Neural progenitor cell (in vitro differentiated cells): ENCODE measurements at regions not wholly inside any gene's neighbourhood (a gene's known extent, or its start where the extent isn't known, plus 50 kb on each side); places are given as distances from the start of the nearest gene placed in this dataset.
A peak's percentile ranks its signal among the peaks of the same experiment; 100 is the strongest.

Experiments
- DNase-seq: peaks from one replicate; pipeline ENCODE4 v3.0.0-alpha.2; 2016; ENCODE audit warnings: low spot score
- H2AFZ ChIP-seq: fragments of 200-600 bp; sonication (generic); replicated peaks from 2 replicates; pipeline ENCODE4 v1.6.1; 2016; ENCODE audit warnings: antibody characterized with exemption
- H3F3A ChIP-seq: fragments of 200-600 bp; sonication (generic); 2 replicates; pipeline ENCODE4 v1.6.1; 2016; ENCODE audit warnings: antibody characterized with exemption, low read depth
- H3K27ac ChIP-seq: fragments of 200-600 bp; sonication (generic); 2 replicates; pipeline ENCODE4 v1.5.1; 2016; ENCODE audit warnings: mild to moderate bottlenecking
- H3K27me3 ChIP-seq: fragments of 200-600 bp; sonication (generic); 2 replicates; pipeline ENCODE4 v1.6.1; 2016; ENCODE audit warnings: mild to moderate bottlenecking, moderate library complexity
- H3K36me3 ChIP-seq: fragments of 200-600 bp; sonication (generic); 2 replicates; pipeline ENCODE4 v1.5.1; 2016
- H3K4me1 ChIP-seq: fragments of 200-600 bp; sonication (generic); 2 replicates; pipeline ENCODE4 v1.6.1; 2016; ENCODE audit warnings: mixed run types
- H3K4me2 ChIP-seq: fragments of 200-600 bp; sonication (generic); 2 replicates; pipeline ENCODE4 v1.6.1; 2016
- H3K4me3 ChIP-seq: fragments of 200-600 bp; sonication (generic); 2 replicates; pipeline ENCODE4 v1.5.1; 2016
- H3K79me2 ChIP-seq: fragments of 200-600 bp; sonication (generic); 2 replicates; pipeline ENCODE4 v1.6.1; 2016; ENCODE audit warnings: low read depth
- H3K9ac ChIP-seq: fragments of 200-600 bp; sonication (generic); 2 replicates; pipeline ENCODE4 v1.6.1; 2016
- H3K9me3 ChIP-seq: fragments of 200-600 bp; sonication (generic); 2 replicates; pipeline ENCODE4 v1.5.1; 2016; ENCODE audit warnings: low read depth
- H4K20me1 ChIP-seq: fragments of 200-600 bp; sonication (generic); 2 replicates; pipeline ENCODE4 v1.6.1; 2016; ENCODE audit warnings: low read depth
- H3K27ac Mint-ChIP-seq: 3 replicates; pipeline ENCODE4 v1.8.0; 2021; ENCODE audit warnings: mixed read lengths
- H3K27me3 Mint-ChIP-seq: 2 replicates; pipeline ENCODE4 v1.8.0; 2022; ENCODE audit warnings: low read depth, mild to moderate bottlenecking, inconsistent platforms, moderate library complexity, mixed read lengths; ENCODE audit not compliant: insufficient read depth
- H3K36me3 Mint-ChIP-seq: 3 replicates; pipeline ENCODE4 v1.8.0; 2021; ENCODE audit warnings: mixed read lengths
- H3K4me1 Mint-ChIP-seq: 3 replicates; pipeline ENCODE4 v1.8.0; 2021; ENCODE audit warnings: mixed read lengths
- H3K4me3 Mint-ChIP-seq: 3 replicates; pipeline ENCODE4 v1.8.0; 2021; ENCODE audit warnings: mild to moderate bottlenecking, moderate library complexity, mixed read lengths
- H3K9me3 Mint-ChIP-seq: 3 replicates; pipeline ENCODE4 v1.8.0; 2020; ENCODE audit warnings: mixed read lengths
- EZH2 ChIP-seq: fragments of 200-600 bp; sonication (generic); IDR thresholded peaks from 2 replicates; pipeline ENCODE4 v1.6.1; 2017; ENCODE audit warnings: antibody characterized with exemption, mild to moderate bottlenecking, moderate library complexity
- EZH2phosphoT487 ChIP-seq: fragments of 200-600 bp; sonication (generic); IDR thresholded peaks from 2 replicates; pipeline ENCODE4 v1.6.1; 2017; ENCODE audit warnings: antibody characterized with exemption
- TF ChIP-seq, protein P1 (sequence below): fragments of 200-600 bp; sonication (generic); IDR thresholded peaks from 2 replicates; pipeline ENCODE4 v1.5.1; 2017; ENCODE audit warnings: antibody characterized with exemption, mild to moderate bottlenecking

- Mint-ChIP-seq H3K27ac (peak overlapping the region; percentile 13), H3K4me1 (peaks cover 46% of the 10 kb centered on the region), H3K36me3 (no peaks in the 10 kb centered on the region), H3K9me3 (peaks cover 7% of the 10 kb centered on the region), H3K27me3 (peaks cover 9% of the 10 kb centered on the region), H3K4me3 (no peak overlapping the region)
- Histone ChIP-seq H2AFZ (no peak overlapping the region), H4K20me1 (no peaks in the 10 kb centered on the region), H3K4me3 (no peak overlapping the region), H3K9me3 (no peaks in the 10 kb centered on the region), H3K27me3 (no peaks in the 10 kb centered on the region), H3K9ac (no peak overlapping the region), H3K36me3 (no peaks in the 10 kb centered on the region), H3K4me2 (no peak overlapping the region), H3F3A (peaks cover 2% of the 10 kb centered on the region), H3K27ac (no peak overlapping the region), H3K79me2 (no peaks in the 10 kb centered on the region), H3K4me1 (peaks cover 3% of the 10 kb centered on the region)
- no peak for DNase-seq
- TF ChIP-seq EZH2phosphoT487 = no peak
- no peak for TF ChIP-seq EZH2
- TF ChIP-seq, protein P1, sequence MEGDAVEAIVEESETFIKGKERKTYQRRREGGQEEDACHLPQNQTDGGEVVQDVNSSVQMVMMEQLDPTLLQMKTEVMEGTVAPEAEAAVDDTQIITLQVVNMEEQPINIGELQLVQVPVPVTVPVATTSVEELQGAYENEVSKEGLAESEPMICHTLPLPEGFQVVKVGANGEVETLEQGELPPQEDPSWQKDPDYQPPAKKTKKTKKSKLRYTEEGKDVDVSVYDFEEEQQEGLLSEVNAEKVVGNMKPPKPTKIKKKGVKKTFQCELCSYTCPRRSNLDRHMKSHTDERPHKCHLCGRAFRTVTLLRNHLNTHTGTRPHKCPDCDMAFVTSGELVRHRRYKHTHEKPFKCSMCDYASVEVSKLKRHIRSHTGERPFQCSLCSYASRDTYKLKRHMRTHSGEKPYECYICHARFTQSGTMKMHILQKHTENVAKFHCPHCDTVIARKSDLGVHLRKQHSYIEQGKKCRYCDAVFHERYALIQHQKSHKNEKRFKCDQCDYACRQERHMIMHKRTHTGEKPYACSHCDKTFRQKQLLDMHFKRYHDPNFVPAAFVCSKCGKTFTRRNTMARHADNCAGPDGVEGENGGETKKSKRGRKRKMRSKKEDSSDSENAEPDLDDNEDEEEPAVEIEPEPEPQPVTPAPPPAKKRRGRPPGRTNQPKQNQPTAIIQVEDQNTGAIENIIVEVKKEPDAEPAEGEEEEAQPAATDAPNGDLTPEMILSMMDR = no peak
Measured at GRCh38 chr6:40714143-40714542, 127.0 kb upstream of the LRFN2 start.

DNA sequence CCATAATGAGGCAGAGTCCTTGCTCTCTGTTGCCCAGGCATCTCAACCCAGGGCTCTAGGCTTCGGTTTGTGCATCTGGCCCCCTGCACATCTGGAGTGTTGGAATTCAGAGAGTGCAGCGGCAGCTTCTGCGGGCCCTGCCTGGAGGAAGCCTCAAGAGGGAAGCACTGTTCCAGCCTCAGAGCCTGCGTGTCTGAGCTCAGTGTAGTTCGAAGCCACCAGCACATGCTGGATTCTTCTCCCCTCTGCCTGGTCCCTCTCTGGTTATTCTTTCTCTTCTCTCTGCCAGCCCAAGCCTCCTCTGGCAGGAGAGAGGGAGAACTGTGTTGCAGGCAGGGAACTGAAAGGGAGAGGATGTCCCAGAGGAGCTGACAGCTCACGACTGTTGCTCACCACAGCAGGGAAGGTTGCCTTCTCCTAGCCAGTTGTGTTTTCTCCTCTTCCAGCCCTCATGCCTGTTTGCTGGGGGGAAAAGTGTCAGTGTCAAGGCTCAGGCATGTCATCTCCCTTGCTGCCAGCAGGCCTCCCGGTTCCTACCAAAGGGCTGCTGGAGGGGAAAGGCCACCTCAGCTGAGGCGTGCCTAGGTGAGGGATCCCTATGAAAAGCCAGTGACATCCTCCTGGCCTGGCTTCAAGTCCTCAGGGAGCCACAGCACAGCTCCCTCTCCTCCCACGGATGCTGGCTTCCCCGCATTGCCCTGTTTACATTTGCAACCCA is 126.0 kb upstream of the LRFN2 start:
- H4K20me1 ChIP-seq = no peaks in the 10 kb centered on the region
- DNase-seq = peak; percentile 48
- H3K27ac Mint-ChIP-seq = no peak overlapping the region
- no peaks in the 10 kb centered on the region for H3K4me1 ChIP-seq
- TF ChIP-seq, protein P1 = peak; percentile 26
- no peak for TF ChIP-seq EZH2
- TF ChIP-seq EZH2phosphoT487 = no peak
- H3K27ac ChIP-seq = no peak overlapping the region
- peaks cover 42% of the 10 kb centered on the region for H3K4me1 Mint-ChIP-seq
- peaks cover 4% of the 10 kb centered on the region for H3K36me3 Mint-ChIP-seq
- H3K4me3 Mint-ChIP-seq = no peak overlapping the region
- H3K36me3 ChIP-seq = no peaks in the 10 kb centered on the region
- H3K27me3 ChIP-seq = no peaks in the 10 kb centered on the region
- no peaks in the 10 kb centered on the region for H3F3A ChIP-seq
- H3K9me3 ChIP-seq = no peaks in the 10 kb centered on the region
- no peak overlapping the region for H2AFZ ChIP-seq
- peaks cover 13% of the 10 kb centered on the region for H3K9me3 Mint-ChIP-seq
- no peak overlapping the region for H3K9ac ChIP-seq
- H3K4me2 ChIP-seq = no peak overlapping the region
- no peaks in the 10 kb centered on the region for H3K79me2 ChIP-seq
- H3K4me3 ChIP-seq = no peak overlapping the region
- peaks cover 14% of the 10 kb centered on the region for H3K27me3 Mint-ChIP-seq

GRCh38 chr6:40710626-40711330 is 123.6 kb upstream of the LRFN2 start:
- DNase-seq = no peak
- H3K27me3 ChIP-seq = no peaks in the 10 kb centered on the region
- H3K36me3 ChIP-seq = no peaks in the 10 kb centered on the region
- no peak overlapping the region for H3K27ac Mint-ChIP-seq
- H3K4me1 ChIP-seq = peaks cover 16% of the 10 kb centered on the region
- peaks cover 5% of the 10 kb centered on the region for H3K9me3 ChIP-seq
- peaks cover 13% of the 10 kb centered on the region for H3F3A ChIP-seq
- peaks cover 10% of the 10 kb centered on the region for H3K36me3 Mint-ChIP-seq
- H3K4me2 ChIP-seq = no peak overlapping the region
- no peak overlapping the region for H3K4me3 Mint-ChIP-seq
- H3K9ac ChIP-seq = no peak overlapping the region
- no peaks in the 10 kb centered on the region for H3K79me2 ChIP-seq
- H3K27me3 Mint-ChIP-seq = peaks cover 14% of the 10 kb centered on the region
- H3K4me3 ChIP-seq = no peak overlapping the region
- peaks cover 17% of the 10 kb centered on the region for H3K9me3 Mint-ChIP-seq
- TF ChIP-seq, protein P1 = no peak
- no peak overlapping the region for H3K27ac ChIP-seq
- H4K20me1 ChIP-seq = no peaks in the 10 kb centered on the region
- H2AFZ ChIP-seq = no peak overlapping the region
- H3K4me1 Mint-ChIP-seq = peaks cover 57% of the 10 kb centered on the region
